ENCODE measurements at regions not wholly inside any gene's neighbourhood (a gene's known extent, or its start where the extent isn't known, plus 50 kb on each side); places are given as distances from the start of the nearest gene placed in this dataset.

DNA sequence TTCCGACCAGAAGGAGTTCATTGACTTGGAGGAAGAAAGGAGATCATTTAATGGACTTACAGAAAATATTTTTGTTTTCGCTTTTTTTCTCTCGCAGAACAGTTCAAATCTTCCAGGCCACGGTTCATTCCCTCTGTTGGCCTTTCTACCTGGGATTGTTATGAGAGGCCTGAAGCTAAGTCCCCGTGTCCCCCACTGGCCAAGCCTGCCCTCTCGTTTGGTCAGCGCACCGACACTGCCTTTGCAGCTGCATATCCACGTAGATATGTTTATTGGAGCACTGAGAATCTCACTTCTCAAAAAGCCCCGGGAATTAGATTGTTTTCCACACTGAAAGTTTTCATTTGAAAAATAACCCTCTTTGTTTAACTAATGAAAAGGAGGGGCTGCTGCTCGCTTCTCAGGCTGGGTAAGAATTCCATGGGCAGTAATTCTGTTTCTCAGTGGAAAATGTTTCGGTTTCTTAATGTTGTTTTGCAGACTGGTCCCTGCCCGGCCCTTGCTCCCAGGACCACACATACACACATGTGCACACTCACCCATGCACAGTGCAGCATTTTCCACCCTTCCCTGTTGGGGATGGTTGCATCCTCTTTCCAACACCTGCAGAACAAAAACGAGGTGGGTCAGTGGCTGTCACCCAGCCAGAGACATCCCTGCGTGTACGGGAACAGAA lies 655.7 kb downstream of the BNC2 start:
- Histone ChIP-seq H3K4me1 (ENCODE audit: low read depth) (no peaks in the 10 kb centered on the region), H3K36me3 (ENCODE audit: low read depth) (no peaks in the 10 kb centered on the region), H3K4me3 (no peak overlapping the region), H3K9me3 (no peaks in the 10 kb centered on the region)
- intact Hi-C loops (cut with DNase I, micrococcal nuclease), result no loop called here
- TF ChIP-seq, protein P1, sequence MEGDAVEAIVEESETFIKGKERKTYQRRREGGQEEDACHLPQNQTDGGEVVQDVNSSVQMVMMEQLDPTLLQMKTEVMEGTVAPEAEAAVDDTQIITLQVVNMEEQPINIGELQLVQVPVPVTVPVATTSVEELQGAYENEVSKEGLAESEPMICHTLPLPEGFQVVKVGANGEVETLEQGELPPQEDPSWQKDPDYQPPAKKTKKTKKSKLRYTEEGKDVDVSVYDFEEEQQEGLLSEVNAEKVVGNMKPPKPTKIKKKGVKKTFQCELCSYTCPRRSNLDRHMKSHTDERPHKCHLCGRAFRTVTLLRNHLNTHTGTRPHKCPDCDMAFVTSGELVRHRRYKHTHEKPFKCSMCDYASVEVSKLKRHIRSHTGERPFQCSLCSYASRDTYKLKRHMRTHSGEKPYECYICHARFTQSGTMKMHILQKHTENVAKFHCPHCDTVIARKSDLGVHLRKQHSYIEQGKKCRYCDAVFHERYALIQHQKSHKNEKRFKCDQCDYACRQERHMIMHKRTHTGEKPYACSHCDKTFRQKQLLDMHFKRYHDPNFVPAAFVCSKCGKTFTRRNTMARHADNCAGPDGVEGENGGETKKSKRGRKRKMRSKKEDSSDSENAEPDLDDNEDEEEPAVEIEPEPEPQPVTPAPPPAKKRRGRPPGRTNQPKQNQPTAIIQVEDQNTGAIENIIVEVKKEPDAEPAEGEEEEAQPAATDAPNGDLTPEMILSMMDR (IDR thresholded peaks at IDR 0.05), result no peak
- ATAC-seq, result no peak
- DNase-seq, result no peak

DNA sequence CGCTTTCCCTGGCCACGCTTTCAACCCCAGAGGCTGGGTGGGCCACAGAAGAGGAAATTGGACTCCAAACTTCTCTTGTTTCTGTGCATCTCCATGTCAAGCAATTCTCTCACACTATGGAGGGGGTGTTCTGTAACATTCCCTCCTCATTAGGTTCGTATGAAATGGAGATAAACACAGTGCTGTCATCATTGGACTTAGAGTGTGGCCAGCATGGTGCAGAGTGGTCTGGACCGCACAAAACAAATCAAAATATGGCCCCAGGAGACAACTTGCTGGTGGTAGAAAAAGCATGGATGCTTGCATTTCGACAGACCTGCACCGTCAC lies 655.2 kb downstream of the BNC2 start:
- no peaks in the 10 kb centered on the region for H3K4me1 ChIP-seq (ENCODE audit: low read depth)
- no peaks in the 10 kb centered on the region for H3K36me3 ChIP-seq (ENCODE audit: low read depth)
- H3K9me3 ChIP-seq, result no peaks in the 10 kb centered on the region
- ATAC-seq (no peak), DNase-seq (no peak)
- no peak overlapping the region for H3K4me3 ChIP-seq
- TF ChIP-seq, protein P1 (IDR thresholded peaks at IDR 0.05), result no peak
- intact Hi-C loops (cut with DNase I, micrococcal nuclease), result no loop called here

DNA sequence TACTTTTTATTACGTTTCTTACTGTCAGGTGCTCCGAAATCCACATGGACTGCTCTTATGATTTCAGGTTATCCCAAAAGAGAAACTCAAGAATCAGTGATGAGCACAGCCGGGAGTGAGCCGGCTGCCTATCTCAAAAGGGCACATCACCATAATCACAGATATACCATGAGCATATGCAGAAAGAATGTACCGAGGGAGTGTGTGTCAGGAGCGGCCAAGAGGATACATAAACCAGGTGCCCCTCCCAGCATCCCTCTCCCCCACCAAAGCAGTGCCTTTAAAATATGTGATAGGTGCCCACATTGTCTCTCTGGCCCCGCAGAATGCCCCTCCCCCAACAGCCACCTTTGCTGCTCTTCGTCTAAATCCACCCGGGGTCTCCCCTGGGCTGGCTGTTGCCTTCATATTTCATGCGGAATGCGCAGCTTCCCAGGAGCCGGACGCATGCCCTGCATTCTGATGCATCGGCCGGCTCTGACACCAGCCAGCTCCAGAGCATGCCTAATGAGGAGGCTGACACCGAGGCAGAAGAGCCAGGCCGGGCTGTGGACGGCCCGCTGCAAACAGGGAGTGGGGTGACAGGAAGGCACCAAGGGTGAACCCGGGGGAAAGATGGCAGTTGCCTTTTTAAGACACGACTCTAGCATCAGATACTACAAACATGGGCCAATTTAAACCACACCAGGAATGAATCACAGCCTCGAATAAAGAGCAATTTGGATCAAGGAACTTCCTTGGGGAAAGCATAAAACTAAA lies 652.3 kb downstream of the BNC2 start:
- DNase-seq, result no peak
- Histone ChIP-seq H3K4me1 (ENCODE audit: low read depth) (no peaks in the 10 kb centered on the region), H3K4me3 (no peak overlapping the region), H3K9me3 (no peaks in the 10 kb centered on the region), H3K36me3 (ENCODE audit: low read depth) (no peaks in the 10 kb centered on the region)
- TF ChIP-seq, protein P1 (IDR thresholded peaks at IDR 0.05), result no peak
- intact Hi-C loops (cut with DNase I, micrococcal nuclease), result no loop called here
- ATAC-seq, result no peak

DNA sequence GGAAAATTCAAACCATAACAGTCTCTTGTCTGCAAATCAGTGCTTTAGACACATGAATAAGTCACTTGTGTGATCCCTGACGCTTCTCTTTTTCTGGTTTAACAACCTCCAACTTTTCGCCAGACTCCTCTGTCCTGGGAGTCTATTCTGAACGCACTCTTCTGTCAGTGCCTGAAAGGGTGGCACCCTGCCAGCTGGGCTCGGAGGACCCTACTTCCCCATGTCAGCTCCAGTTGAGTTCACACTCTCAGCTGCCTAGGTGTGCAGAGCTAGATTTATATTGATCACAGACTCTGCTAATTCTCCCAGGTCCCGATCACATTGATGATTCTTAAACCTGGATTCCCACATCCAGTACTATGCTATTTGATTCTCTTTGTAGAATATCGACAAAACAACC lies 649.1 kb downstream of the BNC2 start:
- H3K36me3 ChIP-seq (ENCODE audit: low read depth), result no peaks in the 10 kb centered on the region
- no peak for ATAC-seq

DNA sequence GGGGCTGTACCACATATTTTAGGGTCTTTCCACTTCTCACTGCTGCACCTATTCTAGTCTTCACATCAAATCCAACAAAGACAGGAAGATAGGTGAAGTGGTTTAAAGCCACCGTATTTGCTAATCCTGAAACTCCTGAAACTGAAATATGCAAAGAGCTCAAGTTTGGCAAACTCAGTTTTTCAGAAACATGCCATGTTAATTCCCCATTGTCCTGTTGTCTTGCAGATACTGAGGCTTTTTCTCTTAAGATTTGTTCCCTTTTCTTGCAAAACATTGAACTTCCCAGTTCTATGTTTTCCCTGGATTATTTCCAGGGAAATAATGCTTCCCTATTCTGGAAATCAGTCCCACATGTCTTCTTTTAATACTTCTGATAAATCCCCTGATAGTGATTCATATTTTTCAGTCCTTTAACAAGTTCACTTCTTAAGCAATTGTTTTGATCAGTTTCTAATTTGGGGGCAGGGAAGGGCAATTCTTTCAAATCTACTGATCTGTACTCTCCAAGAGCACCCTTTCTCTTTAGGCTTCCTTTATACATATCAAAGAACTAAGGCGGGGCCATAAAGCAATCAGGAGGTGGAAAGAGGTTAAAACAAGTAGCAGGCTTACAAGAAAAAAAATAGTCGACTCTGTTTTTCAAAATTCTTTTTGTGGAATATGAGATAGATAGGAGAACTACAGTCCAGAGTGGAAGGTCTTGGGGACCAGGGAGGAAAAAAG lies 648.5 kb downstream of the BNC2 start:
- DNase-seq, result peak in 1 of 3 donors; percentile 37
- H3K4me3 ChIP-seq, result no peak overlapping the region
- peaks cover 7% of the 10 kb centered on the region for H3K4me1 ChIP-seq (ENCODE audit: low read depth)
- TF ChIP-seq, protein P1 (IDR thresholded peaks at IDR 0.05), result no peak
- intact Hi-C loops (cut with DNase I, micrococcal nuclease), result no loop called here
- H3K36me3 ChIP-seq (ENCODE audit: low read depth), result no peaks in the 10 kb centered on the region
- H3K9me3 ChIP-seq, result no peaks in the 10 kb centered on the region
- ATAC-seq, result peak; percentile 57

More for the DNA sequence above, 649.1 kb downstream of the BNC2 start:
- peak in 1 of 3 donors; percentile 21 for DNase-seq
- intact Hi-C loops (cut with DNase I, micrococcal nuclease), result no loop called here
- no peaks in the 10 kb centered on the region for H3K9me3 ChIP-seq
- H3K4me3 ChIP-seq, result no peak overlapping the region
- H3K4me1 ChIP-seq (ENCODE audit: low read depth), result peaks cover 7% of the 10 kb centered on the region
- TF ChIP-seq, protein P1 (IDR thresholded peaks at IDR 0.05), result no peak

Measured in mucosa of descending colon (tissue), 3 donors.